ENCODE measurements at regions not wholly inside any gene's neighbourhood (a gene's known extent, or its start where the extent isn't known, plus 50 kb on each side); places are given as distances from the start of the nearest gene placed in this dataset.

GRCh38 chr6:6932968-6933367 is 174.8 kb upstream of the RREB1 start:
- TF ChIP-seq GATA3 (IDR thresholded peaks at IDR 0.05; ENCODE audit: low read depth, low read length) (no peak), GATA2 (IDR thresholded peaks at IDR 0.05; ENCODE audit: low read depth, low read length) (no peak)

Data from SH-SY5Y (cell line).